HL-60 (cell line): ENCODE measurements at regions not wholly inside any gene's neighbourhood (a gene's known extent, or its start where the extent isn't known, plus 50 kb on each side); places are given as distances from the start of the nearest gene placed in this dataset.

Experiments used
- CTCF ChIP-seq: IDR thresholded peaks from one replicate; pipeline ENCODE4 v1.5.1; 2011; ENCODE audit warnings: low read length, control low read depth, inconsistent platforms; ENCODE audit not compliant: insufficient read depth
- GABPA ChIP-seq: IDR thresholded peaks from 2 replicates; pipeline ENCODE4 v1.6.1; 2012; ENCODE audit warnings: low read depth
- POLR2AphosphoS5 ChIP-seq: IDR thresholded peaks from 2 replicates; pipeline ENCODE4 v1.6.1; 2012; ENCODE audit warnings: low read depth
- SPI1 ChIP-seq: IDR thresholded peaks from 2 replicates; pipeline ENCODE4 v1.6.1; 2012; ENCODE audit warnings: low read depth, mild to moderate bottlenecking, borderline replicate concordance

GRCh38 chrX:99394456-99394855 is 1015.6 kb downstream of the PCDH19 start:
- no peak for TF ChIP-seq GABPA
- TF ChIP-seq CTCF, result no peak
- TF ChIP-seq POLR2AphosphoS5, result no peak
- TF ChIP-seq SPI1, result no peak
